HG03469 (cell line): ENCODE measurements at regions not wholly inside any gene's neighbourhood (a gene's known extent, or its start where the extent isn't known, plus 50 kb on each side); places are given as distances from the start of the nearest gene placed in this dataset.

Source experiments
- ATAC-seq: cut with Tn5 transposase; IDR thresholded peaks from one replicate; pipeline ENCODE4 v1.9.1; 2021; ENCODE audit warnings: mild to moderate bottlenecking, moderate library complexity, moderate number of reproducible peaks; ENCODE audit not compliant: unreplicated experiment

GRCh38 chr4:128606173-128606572, 203.3 kb upstream of the JADE1 start:
- no peak for ATAC-seq

- no peak for ATAC-seq
These were observed 204.7 kb upstream of the JADE1 start for GRCh38 chr4:128604840-128605239.

GRCh38 chr4:128604204-128604603, 205.3 kb upstream of the JADE1 start:
- no peak for ATAC-seq

- ATAC-seq: no peak
These were observed 206.4 kb upstream of the JADE1 start for GRCh38 chr4:128603081-128603480.

GRCh38 chr4:128601991-128602695, 207.4 kb upstream of the JADE1 start:
- ATAC-seq: no peak

- ATAC-seq: no peak
These were observed 208.3 kb upstream of the JADE1 start for GRCh38 chr4:128600996-128601871.

GRCh38 chr4:128600410-128600809, 209.1 kb upstream of the JADE1 start:
- no peak for ATAC-seq

- ATAC-seq: no peak
These were observed 212.0 kb upstream of the JADE1 start for GRCh38 chr4:128597500-128597899.

- ATAC-seq: no peak
These were observed 212.6 kb upstream of the JADE1 start for GRCh38 chr4:128596853-128597252.

- ATAC-seq: no peak
These were observed 213.4 kb upstream of the JADE1 start for GRCh38 chr4:128596115-128596514.

- no peak for ATAC-seq
These were observed 218.0 kb upstream of the JADE1 start for GRCh38 chr4:128591482-128591881.

GRCh38 chr4:128590773-128591172, 218.7 kb upstream of the JADE1 start:
- ATAC-seq: no peak

GRCh38 chr4:128590034-128590740, 219.3 kb upstream of the JADE1 start:
- no peak for ATAC-seq

GRCh38 chr4:128589384-128589965, 220.0 kb upstream of the JADE1 start:
- ATAC-seq: no peak

GRCh38 chr4:128587382-128587781, 222.1 kb upstream of the JADE1 start:
- no peak for ATAC-seq

GRCh38 chr4:128583753-128584712, 225.5 kb upstream of the JADE1 start:
- ATAC-seq: no peak

- ATAC-seq: no peak
These were observed 227.1 kb upstream of the JADE1 start for GRCh38 chr4:128582427-128582870.

- no peak for ATAC-seq
These were observed 230.2 kb upstream of the JADE1 start for GRCh38 chr4:128579154-128579853.

- peak; percentile 81 for ATAC-seq
These were observed 234.8 kb upstream of the JADE1 start for GRCh38 chr4:128574706-128575105.
